ENCODE measurements at regions not wholly inside any gene's neighbourhood (a gene's known extent, or its start where the extent isn't known, plus 50 kb on each side); places are given as distances from the start of the nearest gene placed in this dataset.

- no peaks in the 10 kb centered on the region for H3K27me3 ChIP-seq (replicated peaks; ENCODE audit: insufficient read depth)
- intact Hi-C loops (cut with DNase I): loop anchor here (10.0 kb wide), 1 partner anchor 261 kb away; no protein-coding TSS in a partner anchor
- no peaks in the 10 kb centered on the region for H3K36me3 ChIP-seq
- WGBS: 15% methylated on average over 7 of the region's 7 CpGs
- H3K4me1 ChIP-seq (replicated peaks): no peaks in the 10 kb centered on the region
- no peaks in the 10 kb centered on the region for H3K9me3 ChIP-seq
- TF ChIP-seq POLR2A (IDR thresholded peaks at IDR 0.05) (no peak), POLR2AphosphoS5 (IDR thresholded peaks at IDR 0.05) (no peak), CTCF (IDR thresholded peaks at IDR 0.05) (no peak)
- DNase-seq (ENCODE audit: low spot score): no peak
- H3K27ac ChIP-seq: no peak overlapping the region
- H3K4me3 ChIP-seq: no peak overlapping the region
Observed at GRCh38 chr2:215654148-215654819, 218.4 kb upstream of the FN1 start.

GRCh38 chr2:215653344-215654030, 217.6 kb upstream of the FN1 start:
- TF ChIP-seq CTCF (IDR thresholded peaks at IDR 0.05) (no peak), POLR2AphosphoS5 (IDR thresholded peaks at IDR 0.05) (no peak), POLR2A (IDR thresholded peaks at IDR 0.05) (no peak)
- no peaks in the 10 kb centered on the region for H3K4me1 ChIP-seq (replicated peaks)
- no peak overlapping the region for H3K27ac ChIP-seq
- 19% methylated on average over 4 of the region's 4 CpGs for WGBS
- no peak overlapping the region for H3K4me3 ChIP-seq
- H3K9me3 ChIP-seq: no peaks in the 10 kb centered on the region
- no peaks in the 10 kb centered on the region for H3K27me3 ChIP-seq (replicated peaks; ENCODE audit: insufficient read depth)
- H3K36me3 ChIP-seq: no peaks in the 10 kb centered on the region
- intact Hi-C loops (cut with DNase I): loop anchor here (10.0 kb wide), 1 partner anchor 261 kb away; no protein-coding TSS in a partner anchor
- no peak for DNase-seq (ENCODE audit: low spot score)

- H3K27me3 ChIP-seq (replicated peaks; ENCODE audit: insufficient read depth): no peaks in the 10 kb centered on the region
- H3K4me1 ChIP-seq (replicated peaks): no peaks in the 10 kb centered on the region
- intact Hi-C loops (cut with DNase I): loop anchor here (10.0 kb wide), 1 partner anchor 262 kb away; no protein-coding TSS in a partner anchor
- no peak overlapping the region for H3K4me3 ChIP-seq
- no peak for DNase-seq (ENCODE audit: low spot score)
- no peaks in the 10 kb centered on the region for H3K36me3 ChIP-seq
- H3K9me3 ChIP-seq: no peaks in the 10 kb centered on the region
- no peak for TF ChIP-seq POLR2A (IDR thresholded peaks at IDR 0.05)
- TF ChIP-seq CTCF (IDR thresholded peaks at IDR 0.05): no peak
- no peak for TF ChIP-seq POLR2AphosphoS5 (IDR thresholded peaks at IDR 0.05)
- H3K27ac ChIP-seq: no peak overlapping the region
- 87% methylated on average over 2 of the region's 2 CpGs for WGBS
Observed at GRCh38 chr2:215652388-215652787, 216.5 kb upstream of the FN1 start.

GRCh38 chr2:215651412-215651811, 215.5 kb upstream of the FN1 start:
- intact Hi-C loops (cut with DNase I): loop anchor here (10.0 kb wide), 1 partner anchor 263 kb away; no protein-coding TSS in a partner anchor
- no peak for DNase-seq (ENCODE audit: low spot score)
- H3K4me3 ChIP-seq: no peak overlapping the region
- H3K9me3 ChIP-seq: no peaks in the 10 kb centered on the region
- H3K36me3 ChIP-seq: no peaks in the 10 kb centered on the region
- no peaks in the 10 kb centered on the region for H3K27me3 ChIP-seq (replicated peaks; ENCODE audit: insufficient read depth)
- no peaks in the 10 kb centered on the region for H3K4me1 ChIP-seq (replicated peaks)
- no peak for TF ChIP-seq POLR2AphosphoS5 (IDR thresholded peaks at IDR 0.05)
- no peak for TF ChIP-seq POLR2A (IDR thresholded peaks at IDR 0.05)
- TF ChIP-seq CTCF (IDR thresholded peaks at IDR 0.05): no peak
- H3K27ac ChIP-seq: no peak overlapping the region
- WGBS: 88% methylated on average over 4 of the region's 4 CpGs
